Fibroblast of lung (primary cell): ENCODE measurements at regions not wholly inside any gene's neighbourhood (a gene's known extent, or its start where the extent isn't known, plus 50 kb on each side); places are given as distances from the start of the nearest gene placed in this dataset.

ENCODE experiments used
- DNase-seq, 2 donors: peaks; one replicate each; pipeline versions ENCODE4 v3.0.0 to v3.0.0-alpha.2; 2010; ENCODE audit warnings: low read depth in 2 of 2
- H2AFZ ChIP-seq: 2 replicates; pipeline ENCODE4 v1.5.1; 2012; ENCODE audit warnings: low read length, control low read depth, inconsistent platforms
- H3K27ac ChIP-seq: 2 replicates; pipeline ENCODE4 v1.5.1; 2011; ENCODE audit warnings: low read length, control low read depth; ENCODE audit not compliant: insufficient read depth
- H3K27me3 ChIP-seq: 2 replicates; pipeline ENCODE4 v1.5.1; 2011; ENCODE audit warnings: mild to moderate bottlenecking, low read length; ENCODE audit not compliant: control insufficient read depth, insufficient read depth
- H3K36me3 ChIP-seq: 2 replicates; pipeline ENCODE4 v1.5.1; 2011; ENCODE audit warnings: low read length; ENCODE audit not compliant: control insufficient read depth, insufficient read depth
- H3K4me1 ChIP-seq: 2 replicates; pipeline ENCODE4 v1.5.1; 2011; ENCODE audit warnings: low read length; ENCODE audit not compliant: control insufficient read depth, insufficient read depth; ENCODE audit errors: extremely low read depth
- H3K4me2 ChIP-seq: 2 replicates; pipeline ENCODE4 v1.5.1; 2011; ENCODE audit warnings: low read length, control low read depth; ENCODE audit not compliant: insufficient read depth; ENCODE audit errors: extremely low read depth
- H3K4me3 ChIP-seq, 4 experiments: fragments of 200-600 bp in 1 of 4; sonication (generic) in 1 of 4; replicated peaks in 1 of 4; 2 replicates each; pipeline ENCODE4 v1.5.1; 2011 to 2016; ENCODE audit warnings: low read length in 4 of 4, low read depth in 3 of 4, mild to moderate bottlenecking in 3 of 4, control low read depth in 2 of 4, inconsistent platforms in 1 of 4, mixed read lengths in 1 of 4; ENCODE audit not compliant: insufficient read depth in 1 of 4; ENCODE audit errors: control extremely low read depth in 1 of 4
- H3K79me2 ChIP-seq: 2 replicates; pipeline ENCODE4 v1.5.1; 2012; ENCODE audit warnings: mild to moderate bottlenecking, low read length, inconsistent platforms; ENCODE audit not compliant: control insufficient read depth, insufficient read depth
- H3K9ac ChIP-seq: 2 replicates; pipeline ENCODE4 v1.5.1; 2011; ENCODE audit warnings: mild to moderate bottlenecking, low read length, control low read depth; ENCODE audit not compliant: insufficient read depth
- H3K9me3 ChIP-seq: 2 replicates; pipeline ENCODE4 v1.5.1; 2012; ENCODE audit warnings: low read depth, low read length; ENCODE audit not compliant: control insufficient read depth, insufficient read depth
- H4K20me1 ChIP-seq: 2 replicates; pipeline ENCODE4 v1.5.1; 2011; ENCODE audit warnings: low read length; ENCODE audit not compliant: control insufficient read depth, insufficient read depth; ENCODE audit errors: extremely low read depth
- CTCF ChIP-seq, 2 donors: IDR thresholded peaks in 1 of 2; conservative IDR thresholded peaks in 1 of 2; 1 replicate in 1 of 2; 2 replicates in 1 of 2; pipeline ENCODE4 v1.5.1; 2011 to 2012; ENCODE audit warnings: low read length in 2 of 2, control low read depth in 1 of 2, inconsistent platforms in 1 of 2, low read depth in 1 of 2, mild to moderate bottlenecking in 1 of 2
- EZH2 ChIP-seq: IDR thresholded peaks from 2 replicates; pipeline ENCODE4 v1.5.1; 2012; ENCODE audit warnings: low read length, control low read depth, mild to moderate bottlenecking; ENCODE audit errors: missing control alignments

GRCh38 chr7:119838444-119838843 lies 434.5 kb upstream of the KCND2 start:
- Histone ChIP-seq H3K4me2 (no peak overlapping the region), H3K79me2 (no peaks in the 10 kb centered on the region), H3K9ac (no peak overlapping the region), H3K4me1 (no peaks in the 10 kb centered on the region), H3K36me3 (no peaks in the 10 kb centered on the region), H3K9me3 (no peaks in the 10 kb centered on the region), H3K27ac (no peak overlapping the region), H4K20me1 (no peaks in the 10 kb centered on the region), H3K4me3 (no peak overlapping the region), H2AFZ (no peak overlapping the region), H3K27me3 (no peaks in the 10 kb centered on the region)
- no peak for DNase-seq
- TF ChIP-seq CTCF (conservative IDR thresholded peaks at IDR 0.05 in 1 of 2, IDR thresholded peaks at IDR 0.05 in 1 of 2; ENCODE audit: low read depth in 1 of 2, low read length in 2 of 2) (no peak), EZH2 (no peak)

GRCh38 chr7:119842337-119842736 lies 430.6 kb upstream of the KCND2 start:
- no peaks in the 10 kb centered on the region for H3K9me3 ChIP-seq
- no peaks in the 10 kb centered on the region for H3K79me2 ChIP-seq
- TF ChIP-seq CTCF (conservative IDR thresholded peaks at IDR 0.05 in 1 of 2, IDR thresholded peaks at IDR 0.05 in 1 of 2; ENCODE audit: low read depth in 1 of 2, low read length in 2 of 2), result no peak
- no peak for TF ChIP-seq EZH2
- H4K20me1 ChIP-seq, result no peaks in the 10 kb centered on the region
- H3K27ac ChIP-seq, result no peak overlapping the region
- H3K4me1 ChIP-seq, result no peaks in the 10 kb centered on the region
- no peak overlapping the region for H3K9ac ChIP-seq
- H3K27me3 ChIP-seq, result no peaks in the 10 kb centered on the region
- H3K4me3 ChIP-seq, result no peak overlapping the region
- H3K4me2 ChIP-seq, result no peak overlapping the region
- H2AFZ ChIP-seq, result no peak overlapping the region
- H3K36me3 ChIP-seq, result no peaks in the 10 kb centered on the region
- DNase-seq, result no peak

GRCh38 chr7:119842786-119843185 lies 430.2 kb upstream of the KCND2 start:
- H2AFZ ChIP-seq, result no peak overlapping the region
- H4K20me1 ChIP-seq, result no peaks in the 10 kb centered on the region
- H3K4me2 ChIP-seq, result no peak overlapping the region
- DNase-seq, result no peak
- H3K27me3 ChIP-seq, result no peaks in the 10 kb centered on the region
- no peaks in the 10 kb centered on the region for H3K9me3 ChIP-seq
- H3K79me2 ChIP-seq, result no peaks in the 10 kb centered on the region
- no peaks in the 10 kb centered on the region for H3K4me1 ChIP-seq
- TF ChIP-seq EZH2 (no peak), CTCF (conservative IDR thresholded peaks at IDR 0.05 in 1 of 2, IDR thresholded peaks at IDR 0.05 in 1 of 2; ENCODE audit: low read depth in 1 of 2, low read length in 2 of 2) (no peak)
- no peaks in the 10 kb centered on the region for H3K36me3 ChIP-seq
- no peak overlapping the region for H3K9ac ChIP-seq
- H3K27ac ChIP-seq, result no peak overlapping the region
- no peak overlapping the region for H3K4me3 ChIP-seq
